NAMALWA (cell line): ENCODE measurements at regions not wholly inside any gene's neighbourhood (a gene's known extent, or its start where the extent isn't known, plus 50 kb on each side); places are given as distances from the start of the nearest gene placed in this dataset.
A peak's percentile ranks its signal among the peaks of the same experiment; 100 is the strongest.
"Not testable (repeated sequence)": the region's sequence is repeated elsewhere in the genome, so short reads cannot be mapped to it uniquely, and the experiment has no call there.

Experiments used
- DNase-seq: peaks from one replicate; pipeline ENCODE4 v3.0.0-alpha.2; 2015; ENCODE audit warnings: low spot score

- DNase-seq: no peak
Measured at GRCh38 chr11:97567801-97568200, 1178.0 kb downstream of the JRKL start.

DNA sequence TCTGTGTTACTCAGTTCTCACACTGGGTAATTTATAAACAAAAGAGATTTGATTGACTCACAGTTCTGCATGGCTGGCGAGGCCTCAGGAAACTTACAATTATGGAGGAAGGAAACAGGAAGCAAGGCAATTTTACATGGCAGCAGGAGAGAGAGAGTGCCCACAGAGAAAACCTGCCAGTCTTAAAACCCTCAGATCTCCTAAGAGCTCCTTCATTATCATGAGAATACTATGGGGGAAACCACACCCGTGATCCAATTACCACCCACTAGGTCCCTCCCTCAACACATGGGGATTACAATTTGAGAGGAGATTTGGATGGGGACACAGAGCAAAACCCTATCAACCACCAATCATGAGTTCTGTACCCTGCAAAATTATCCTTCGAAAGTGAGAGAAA is 1180.8 kb downstream of the JRKL start:
- DNase-seq: no peak

- not testable (repeated sequence) for DNase-seq
Measured at GRCh38 chr11:97573771-97574170, 1184.0 kb downstream of the JRKL start.

GRCh38 chr11:97574976-97575665 is 1185.3 kb downstream of the JRKL start:
- no peak for DNase-seq

GRCh38 chr11:97607291-97608000 is 1217.6 kb downstream of the JRKL start:
- no peak for DNase-seq

DNA sequence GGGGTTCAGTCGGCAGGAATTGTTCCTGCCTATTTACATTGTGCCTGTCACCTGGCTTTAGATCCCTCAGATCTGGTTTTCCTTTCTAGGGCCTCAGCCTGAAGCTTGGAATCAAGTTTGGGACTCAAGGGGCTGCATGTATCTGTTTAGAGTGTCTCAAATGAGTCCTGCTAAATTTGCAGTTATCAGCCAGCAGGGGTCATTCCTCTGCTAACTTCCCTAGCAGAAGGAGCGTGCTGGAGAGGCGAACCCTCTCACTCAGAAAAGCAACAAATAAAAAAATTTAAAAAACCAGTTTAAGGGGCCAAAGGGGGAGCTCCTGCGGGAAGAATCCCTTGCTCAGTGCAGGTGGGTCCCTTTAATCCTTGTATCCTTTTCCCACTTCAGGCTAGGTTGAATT is 1220.2 kb downstream of the JRKL start:
- DNase-seq: peak; percentile 12

DNA sequence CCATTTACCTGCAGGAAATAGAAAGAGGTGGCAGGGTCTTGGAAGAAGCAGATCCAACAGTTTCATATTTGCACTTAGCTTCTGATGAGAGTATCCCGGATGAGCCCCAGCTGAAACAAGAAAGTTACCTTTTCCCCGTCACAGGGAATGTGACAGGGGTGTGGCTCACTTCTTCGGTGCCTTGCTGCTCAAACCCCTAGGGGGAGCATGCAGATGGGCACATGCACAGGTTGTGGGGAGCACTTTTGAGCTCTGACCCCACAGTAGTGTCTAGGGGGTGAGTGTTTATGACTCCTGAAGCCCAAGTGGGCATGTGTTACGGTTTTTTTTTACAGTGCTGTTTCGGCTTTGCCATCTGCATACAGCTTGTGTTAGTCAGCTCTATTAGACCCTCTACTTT is 1221.0 kb downstream of the JRKL start:
- DNase-seq: peak; percentile 5

DNA sequence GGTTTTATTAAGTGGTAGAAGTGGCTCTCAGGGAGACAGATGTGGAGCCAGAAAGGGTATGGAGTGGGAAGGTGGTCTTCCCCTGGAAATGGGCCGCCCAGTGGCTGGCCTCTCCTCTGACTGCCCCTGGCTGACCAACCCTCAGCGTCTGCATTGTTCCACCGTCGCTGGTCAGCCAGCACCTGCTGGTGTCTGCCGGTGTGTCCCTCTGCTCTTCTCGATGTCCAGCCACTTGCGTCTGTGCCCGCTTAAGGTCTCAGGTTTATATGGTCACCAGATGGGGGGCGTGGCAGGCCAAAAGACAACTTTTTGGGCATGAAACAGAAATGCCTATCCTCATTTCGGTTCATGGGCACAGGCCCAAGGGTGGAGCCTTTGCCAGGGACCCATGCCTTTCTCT is 1221.5 kb downstream of the JRKL start:
- no peak for DNase-seq

DNA sequence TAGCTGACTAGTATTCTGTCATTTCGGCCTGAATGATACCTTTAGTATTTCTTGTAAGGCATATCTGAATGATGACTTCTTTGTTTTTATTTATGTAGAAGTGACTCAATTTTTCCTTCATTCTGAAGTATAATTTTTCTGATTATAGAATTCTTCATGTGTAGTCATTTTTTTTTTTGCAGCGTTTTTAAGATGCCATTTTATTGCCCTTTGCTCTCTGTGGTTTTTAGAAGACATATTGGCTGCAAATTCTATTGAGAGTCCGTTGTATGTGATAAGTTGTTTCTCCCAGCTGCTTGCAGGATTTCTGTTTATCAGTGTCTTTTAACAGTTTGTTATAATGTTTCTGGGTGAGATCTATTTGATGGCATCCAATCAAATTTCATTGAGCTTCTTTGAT is 1224.8 kb downstream of the JRKL start:
- DNase-seq: no peak

DNA sequence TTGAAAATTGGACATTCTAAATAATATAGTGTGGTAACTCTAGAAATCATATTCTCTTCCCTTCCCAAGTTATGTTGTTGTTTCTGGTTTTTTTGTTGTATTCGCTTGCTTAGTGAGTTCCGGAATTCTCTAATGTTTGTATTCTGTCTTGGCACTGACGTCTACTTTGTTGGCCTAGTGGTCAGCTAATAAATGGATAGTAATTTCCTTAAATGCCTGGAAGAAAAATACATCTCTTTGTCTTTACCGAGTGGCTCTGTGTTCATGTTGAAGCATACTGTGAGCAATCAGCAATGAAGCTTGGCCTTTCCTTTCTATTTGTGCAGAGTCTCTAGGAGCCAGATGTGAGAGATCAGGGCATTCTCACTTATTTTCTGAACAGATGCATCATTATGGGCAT is 1225.7 kb downstream of the JRKL start:
- no peak for DNase-seq

DNA sequence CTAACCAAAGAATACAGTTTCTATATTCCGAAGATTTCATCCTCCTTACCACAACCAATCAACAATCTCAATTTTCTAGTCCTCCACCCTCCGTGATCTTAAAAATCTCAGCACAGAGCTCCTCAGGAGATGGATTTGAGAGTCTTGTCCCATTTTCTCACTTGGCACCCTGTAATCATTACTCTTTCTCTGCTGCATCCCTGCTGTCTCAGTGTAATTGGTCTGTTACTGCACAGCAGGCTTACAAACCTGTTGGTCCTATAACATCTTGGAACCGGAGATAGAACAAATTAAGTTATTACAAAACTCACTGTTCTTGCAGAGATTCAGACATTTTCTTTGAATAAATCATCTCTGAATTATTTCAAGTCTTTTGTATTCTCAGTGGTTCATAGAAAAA is 1227.2 kb downstream of the JRKL start:
- no peak for DNase-seq

DNA sequence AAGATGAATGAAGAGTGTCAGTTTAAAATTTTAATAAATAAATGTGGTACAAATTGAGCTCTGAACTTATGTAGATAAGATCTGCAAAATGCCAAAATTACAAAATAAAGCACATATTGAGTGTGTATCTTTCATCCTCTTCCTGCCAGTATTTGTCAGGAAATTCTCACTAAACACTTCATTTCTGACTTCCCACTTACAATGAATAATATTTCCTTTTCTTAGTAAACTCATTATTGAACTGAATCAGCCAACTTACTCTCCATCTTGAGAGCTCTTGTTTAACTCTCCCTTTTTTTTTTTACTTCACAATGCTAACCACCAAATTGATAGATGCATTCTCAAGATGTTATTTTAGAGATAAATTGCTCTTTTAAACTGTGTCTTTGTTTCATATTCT is 1230.2 kb downstream of the JRKL start:
- DNase-seq: no peak

- no peak for DNase-seq
Measured at GRCh38 chr11:97621282-97621681, 1231.5 kb downstream of the JRKL start.

DNA sequence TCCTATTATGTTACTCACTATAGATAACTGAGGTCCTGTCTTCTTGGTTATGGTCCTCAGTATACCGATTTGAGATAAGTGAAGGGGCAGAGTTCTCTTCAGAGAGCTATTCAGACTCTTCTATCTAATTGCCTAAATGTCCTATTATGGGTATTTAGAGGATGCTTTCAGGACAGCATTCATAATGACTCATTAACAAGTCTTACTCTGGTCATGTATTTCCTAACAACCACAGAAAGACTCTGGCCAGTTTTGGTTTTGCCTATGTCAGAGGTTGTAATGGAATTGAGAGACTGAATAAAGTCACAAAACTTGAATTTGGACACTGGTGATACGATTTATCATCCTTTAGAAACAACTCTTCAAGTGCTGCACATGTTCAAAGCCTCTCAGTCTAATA is 1233.0 kb downstream of the JRKL start:
- DNase-seq: no peak

DNA sequence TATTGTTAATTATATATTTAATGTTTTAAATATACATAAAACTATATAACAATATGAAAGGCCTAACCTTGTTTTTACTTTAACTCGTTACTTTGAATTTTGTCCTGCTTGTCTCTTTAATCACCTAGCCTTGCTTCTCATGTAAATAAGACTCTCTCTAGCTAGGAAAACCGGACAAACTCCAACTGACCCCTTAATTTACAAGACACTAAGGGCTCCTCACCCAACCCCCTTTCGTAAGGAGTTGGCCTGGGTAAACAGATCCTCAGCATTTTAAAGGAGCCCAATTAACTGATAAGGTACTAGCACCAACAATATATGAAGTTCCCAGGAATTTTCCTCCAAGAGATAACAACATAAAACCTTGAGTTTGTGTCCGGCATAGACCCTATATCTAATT is 1246.9 kb downstream of the JRKL start:
- DNase-seq: not testable (repeated sequence)

- DNase-seq: no peak
Measured at GRCh38 chr11:97637701-97638100, 1247.9 kb downstream of the JRKL start.

GRCh38 chr11:97638641-97639224 is 1248.9 kb downstream of the JRKL start:
- no peak for DNase-seq

DNA sequence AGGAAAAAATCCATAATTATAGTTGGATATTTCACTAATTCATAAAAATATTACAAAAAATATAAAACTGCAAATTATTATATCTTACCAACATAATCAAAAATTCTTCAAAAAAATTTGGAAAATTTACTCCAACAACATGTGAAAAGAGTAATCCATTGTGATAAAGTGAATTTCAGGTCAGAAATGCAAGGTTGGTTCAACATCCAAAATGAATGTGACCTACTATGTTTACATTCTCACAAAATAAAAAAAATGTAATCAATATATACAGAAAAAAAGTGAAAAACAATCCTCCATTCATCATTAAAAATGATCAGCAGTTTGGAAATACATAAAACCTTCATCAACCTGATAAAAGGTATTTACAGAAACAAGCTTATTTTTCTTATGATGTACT is 1252.2 kb downstream of the JRKL start:
- no peak for DNase-seq

- DNase-seq: no peak
Measured at GRCh38 chr11:97645736-97646135, 1255.9 kb downstream of the JRKL start.

GRCh38 chr11:97656356-97656755 is 1266.5 kb downstream of the JRKL start:
- DNase-seq: no peak

DNA sequence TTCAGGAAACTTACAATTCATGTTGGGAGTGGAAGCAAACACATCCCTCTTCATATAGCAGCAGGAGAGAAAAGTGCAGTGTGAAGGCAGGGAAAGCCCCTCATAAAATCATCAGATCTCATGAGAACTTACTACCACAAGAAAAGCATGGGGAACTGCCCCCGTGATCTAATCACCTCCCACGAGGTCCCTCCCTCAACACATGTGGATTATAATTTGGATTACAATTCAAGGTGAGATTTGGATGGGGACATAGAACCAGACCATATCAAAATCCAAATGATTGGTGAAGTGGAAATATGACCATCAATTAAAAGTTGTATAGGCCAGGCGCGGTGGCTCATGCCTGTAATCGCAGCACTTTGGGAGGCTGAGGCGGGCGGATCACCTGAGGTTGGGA is 1268.0 kb downstream of the JRKL start:
- DNase-seq: no peak

- DNase-seq: no peak
Measured at GRCh38 chr11:97667057-97667456, 1277.2 kb downstream of the JRKL start.

GRCh38 chr11:97683733-97684132 is 1293.9 kb downstream of the JRKL start:
- DNase-seq: peak; percentile 10
